ENCODE measurements at regions not wholly inside any gene's neighbourhood (a gene's known extent, or its start where the extent isn't known, plus 50 kb on each side); places are given as distances from the start of the nearest gene placed in this dataset.
"Not testable (repeated sequence)": the region's sequence is repeated elsewhere in the genome, so short reads cannot be mapped to it uniquely, and the experiment has no call there.

GRCh38 chr3:118806423-118806822 is 228.2 kb downstream of the IGSF11 start:
- no peak for DNase-seq (ENCODE audit: low read depth, low spot score)
- H3K27ac ChIP-seq = no peak overlapping the region

GRCh38 chr3:118807349-118807748 is 227.3 kb downstream of the IGSF11 start:
- not testable (repeated sequence) for H3K27ac ChIP-seq; DNase-seq (ENCODE audit: low read depth, low spot score)

- H3K27ac ChIP-seq = no peak overlapping the region
- no peak for DNase-seq (ENCODE audit: low read depth, low spot score)
These were observed 225.9 kb downstream of the IGSF11 start for GRCh38 chr3:118808723-118809122.

GRCh38 chr3:118809696-118810498 is 224.7 kb downstream of the IGSF11 start:
- no peak overlapping the region for H3K27ac ChIP-seq
- DNase-seq (ENCODE audit: low read depth, low spot score) = no peak

- no peak for DNase-seq (ENCODE audit: low read depth, low spot score)
- no peak overlapping the region for H3K27ac ChIP-seq
These were observed 224.1 kb downstream of the IGSF11 start for GRCh38 chr3:118810499-118811035.

GRCh38 chr3:118811236-118811732 is 223.4 kb downstream of the IGSF11 start:
- H3K27ac ChIP-seq = no peak overlapping the region

GRCh38 chr3:118813472-118813871 is 221.2 kb downstream of the IGSF11 start:
- DNase-seq (ENCODE audit: low read depth, low spot score) = no peak
- no peak overlapping the region for H3K27ac ChIP-seq

More at GRCh38 chr3:118811236-118811732, 223.4 kb downstream of the IGSF11 start:
- DNase-seq (ENCODE audit: low read depth, low spot score) = no peak

- peak; percentile 27 for DNase-seq (ENCODE audit: low read depth, low spot score)
- peak overlapping the region; percentile 69 for H3K27ac ChIP-seq
These were observed 216.9 kb downstream of the IGSF11 start for GRCh38 chr3:118817748-118818165.

GRCh38 chr3:118818386-118818785 is 216.3 kb downstream of the IGSF11 start:
- no peak for DNase-seq (ENCODE audit: low read depth, low spot score)

GRCh38 chr3:118823626-118824025 is 211.0 kb downstream of the IGSF11 start:
- DNase-seq (ENCODE audit: low read depth, low spot score) = no peak
- no peak overlapping the region for H3K27ac ChIP-seq

More at GRCh38 chr3:118818386-118818785, 216.3 kb downstream of the IGSF11 start:
- H3K27ac ChIP-seq = peak overlapping the region; percentile 69

GRCh38 chr3:118827446-118827845 is 207.2 kb downstream of the IGSF11 start:
- DNase-seq (ENCODE audit: low read depth, low spot score) = no peak
- no peak overlapping the region for H3K27ac ChIP-seq

GRCh38 chr3:118828351-118828750 is 206.3 kb downstream of the IGSF11 start:
- no peak for DNase-seq (ENCODE audit: low read depth, low spot score)
- no peak overlapping the region for H3K27ac ChIP-seq

GRCh38 chr3:118833075-118833474 is 201.6 kb downstream of the IGSF11 start:
- no peak for DNase-seq (ENCODE audit: low read depth, low spot score)
- no peak overlapping the region for H3K27ac ChIP-seq

- H3K27ac ChIP-seq = no peak overlapping the region
- DNase-seq (ENCODE audit: low read depth, low spot score) = no peak
These were observed 195.8 kb downstream of the IGSF11 start for GRCh38 chr3:118838871-118839270.

- no peak overlapping the region for H3K27ac ChIP-seq
- DNase-seq (ENCODE audit: low read depth, low spot score) = no peak
These were observed 192.3 kb downstream of the IGSF11 start for GRCh38 chr3:118842147-118842863.

- no peak overlapping the region for H3K27ac ChIP-seq
- DNase-seq (ENCODE audit: low read depth, low spot score) = no peak
These were observed 188.5 kb downstream of the IGSF11 start for GRCh38 chr3:118846176-118846575.

Data from epithelial cell of prostate (primary cell).